Pancreas (tissue), 10 donors: ENCODE measurements at regions not wholly inside any gene's neighbourhood (a gene's known extent, or its start where the extent isn't known, plus 50 kb on each side); places are given as distances from the start of the nearest gene placed in this dataset.
A peak's percentile ranks its signal among the peaks of the same experiment; 100 is the strongest.

Experiments used
- ATAC-seq, 4 donors: fragments of 200-7000 bp; cut with Tn5 transposase; one replicate each; pipeline versions ENCODE4 v1.8.0 to v1.9.1; 2020; ENCODE audit warnings: mild to moderate bottlenecking in 4 of 4, moderate library complexity in 4 of 4
- DNase-seq, 6 donors: peaks; one replicate each; pipeline ENCODE4 v3.0.0-alpha.2; 2020
- FAIRE-seq: peaks from 2 replicates; lab custom pipeline; 2012; peaks lifted over from hg19 to GRCh38; lab: Jason Lieb, UNC
- H3K27ac ChIP-seq, 4 donors: fragments of 200-600 bp; sonication (generic); 1 replicate in 3 of 4; 2 replicates in 1 of 4; pipeline versions ENCODE4 v1.5.0 to v1.8.0; 2020
- H3K27me3 ChIP-seq, 4 donors: fragments of 200-600 bp; one replicate each; pipeline ENCODE4 v1.8.0; 2021
- H3K36me3 ChIP-seq, 3 donors: fragments of 200-600 bp; sonication (generic) in 1 of 3; one replicate each; pipeline versions ENCODE4 v1.5.0 to v1.8.0; 2020 to 2021
- H3K4me1 ChIP-seq, 3 donors: fragments of 200-600 bp; one replicate each; pipeline ENCODE4 v1.8.0; 2021
- H3K4me3 ChIP-seq, 4 donors: fragments of 200-600 bp; sonication (generic) in 2 of 4; one replicate each; pipeline versions ENCODE4 v1.5.0 to v1.8.0; 2020 to 2021
- H3K9me3 ChIP-seq, 4 donors: fragments of 200-600 bp; one replicate each; pipeline ENCODE4 v1.8.0; 2021
- WGBS, 2 donors: extraction: QIAGEN DNeasy Blood & Tissue Kit; methylation state at CpG; one replicate each; pipeline ENCODE4 v1.1.7; 2013; 5-methylcytosine and 5-hydroxymethylcytosine counted together
- intact Hi-C, 3 donors: fragments of 100-400 bp; cut with DNase I; formaldehyde crosslinking; loops; one replicate each; pipeline versions ENCODE4 v1.11.1 to v1.14.2; 2022
- TF ChIP-seq, protein P1 (sequence below), 4 donors: fragments of 200-600 bp; sonication (generic) in 3 of 4; IDR thresholded peaks; one replicate each; pipeline versions ENCODE4 v1.5.0 to v1.8.0; 2021; ENCODE audit warnings: antibody characterized with exemption in 4 of 4
- donor health status: healthy with polysubstance abuse.
- donor health status: DM: no; HTN: no; CAD: no; lungs with moderate emphysema.
- donor health status: DM: no; HTN: no; CAD: no.
- donor health status: control.
- donor health status: control.
- donor health status: Bipolar disorder and iron deficiency.
- donor health status: DM: yes; HTN: yes; CAD: no.
- donor health status: DM: no; HTN: no; CAD: no.
- donor health status: DM: no; HTN: no; CAD: no.
- donor health status: DM: yes; HTN: yes; CAD: no.

DNA sequence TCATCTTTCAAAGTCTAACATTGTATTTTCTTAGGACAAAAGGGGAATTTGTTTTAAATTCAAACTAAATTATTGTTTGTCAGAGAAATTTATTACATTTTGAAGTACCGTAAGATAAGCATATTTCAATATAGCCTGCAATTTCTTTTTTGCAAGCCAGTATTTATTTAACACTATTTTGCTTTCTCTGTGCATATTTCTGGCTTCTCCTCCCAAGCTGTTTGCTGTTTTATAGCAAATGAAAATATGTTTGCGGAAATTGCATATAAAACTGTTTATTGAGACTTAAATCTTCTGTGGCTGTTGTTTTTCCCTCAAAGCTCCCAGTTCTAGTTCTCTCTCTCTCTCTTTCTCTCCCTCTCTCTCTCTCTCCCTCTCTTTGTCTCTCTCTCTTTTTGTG, 866.8 kb downstream of the FAM181B start:
- intact Hi-C loops = no loop called here
- Histone ChIP-seq H3K27ac (no peak overlapping the region), H3K4me1 (no peaks in the 10 kb centered on the region), H3K4me3 (no peak overlapping the region), H3K36me3 (no peaks in the 10 kb centered on the region), H3K9me3 (no peaks in the 10 kb centered on the region), H3K27me3 (peaks cover 0 to 4% (median 0%) of the 10 kb centered on the region in 4 donors)
- TF ChIP-seq, protein P1, sequence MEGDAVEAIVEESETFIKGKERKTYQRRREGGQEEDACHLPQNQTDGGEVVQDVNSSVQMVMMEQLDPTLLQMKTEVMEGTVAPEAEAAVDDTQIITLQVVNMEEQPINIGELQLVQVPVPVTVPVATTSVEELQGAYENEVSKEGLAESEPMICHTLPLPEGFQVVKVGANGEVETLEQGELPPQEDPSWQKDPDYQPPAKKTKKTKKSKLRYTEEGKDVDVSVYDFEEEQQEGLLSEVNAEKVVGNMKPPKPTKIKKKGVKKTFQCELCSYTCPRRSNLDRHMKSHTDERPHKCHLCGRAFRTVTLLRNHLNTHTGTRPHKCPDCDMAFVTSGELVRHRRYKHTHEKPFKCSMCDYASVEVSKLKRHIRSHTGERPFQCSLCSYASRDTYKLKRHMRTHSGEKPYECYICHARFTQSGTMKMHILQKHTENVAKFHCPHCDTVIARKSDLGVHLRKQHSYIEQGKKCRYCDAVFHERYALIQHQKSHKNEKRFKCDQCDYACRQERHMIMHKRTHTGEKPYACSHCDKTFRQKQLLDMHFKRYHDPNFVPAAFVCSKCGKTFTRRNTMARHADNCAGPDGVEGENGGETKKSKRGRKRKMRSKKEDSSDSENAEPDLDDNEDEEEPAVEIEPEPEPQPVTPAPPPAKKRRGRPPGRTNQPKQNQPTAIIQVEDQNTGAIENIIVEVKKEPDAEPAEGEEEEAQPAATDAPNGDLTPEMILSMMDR (IDR thresholded peaks at IDR 0.05) = no peak
- WGBS, 2 donors = 66 to 69% methylated on average over 2 of the region's 2 CpGs
- DNase-seq (no peak), FAIRE-seq (no peak), ATAC-seq (no peak)

DNA sequence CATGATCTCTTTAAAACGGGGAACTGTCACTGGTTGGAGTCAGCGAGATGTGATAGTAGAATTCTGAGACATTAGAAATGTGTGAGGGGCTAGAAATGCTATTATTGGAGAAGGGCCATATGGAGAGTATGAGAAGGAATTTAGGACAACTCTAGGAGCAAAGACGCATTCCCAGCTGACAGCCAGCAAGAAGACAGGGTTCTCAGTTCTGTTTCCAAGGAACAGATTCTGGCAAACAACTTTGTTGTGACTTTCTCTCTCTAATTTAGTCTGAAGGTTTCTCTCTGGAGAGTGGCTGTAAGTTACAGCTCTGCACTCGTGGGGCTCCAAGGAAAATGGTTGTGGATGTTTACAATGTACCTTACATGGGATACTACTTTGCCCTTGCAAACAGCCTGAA, 876.3 kb downstream of the FAM181B start:
- ATAC-seq (no peak), DNase-seq (no peak), FAIRE-seq (no peak)
- Histone ChIP-seq H3K4me3 (no peak overlapping the region), H3K27ac (no peak overlapping the region), H3K4me1 (no peaks in the 10 kb centered on the region), H3K36me3 (no peaks in the 10 kb centered on the region), H3K9me3 (no peaks in the 10 kb centered on the region), H3K27me3 (no peaks in the 10 kb centered on the region)
- intact Hi-C loops = no loop called here
- TF ChIP-seq, protein P1 (IDR thresholded peaks at IDR 0.05) = no peak
- WGBS, 2 donors = 43 to 49% methylated on average over 4 of the region's 4 CpGs

DNA sequence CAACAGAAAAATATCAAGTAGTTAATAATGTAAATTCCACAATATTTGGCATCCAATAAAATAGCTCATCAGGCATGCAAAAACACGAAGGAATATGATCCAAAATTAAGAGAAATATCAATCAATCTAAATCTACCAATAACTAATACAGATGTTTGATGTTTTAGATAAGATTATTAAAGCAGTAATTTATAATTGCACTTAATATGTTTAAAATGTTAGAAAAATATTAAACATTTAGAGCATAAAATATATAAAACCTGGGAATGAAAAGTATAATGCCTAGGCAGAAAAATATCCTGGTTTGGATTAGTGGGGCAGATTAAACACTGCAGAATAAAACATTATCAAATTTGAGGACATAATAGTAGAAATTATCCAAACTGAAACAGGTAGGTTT, 879.9 kb downstream of the FAM181B start:
- H3K27me3 ChIP-seq = no peaks in the 10 kb centered on the region
- intact Hi-C loops = no loop called here
- WGBS, 2 donors = 32 to 40% methylated on average over 1 of the region's 1 CpG
- no peaks in the 10 kb centered on the region for H3K36me3 ChIP-seq
- ATAC-seq = no peak
- H3K4me3 ChIP-seq = no peak overlapping the region
- no peak overlapping the region for H3K27ac ChIP-seq
- TF ChIP-seq, protein P1 (IDR thresholded peaks at IDR 0.05) = no peak
- FAIRE-seq = no peak
- H3K4me1 ChIP-seq = no peaks in the 10 kb centered on the region
- no peak for DNase-seq
- H3K9me3 ChIP-seq = no peaks in the 10 kb centered on the region

DNA sequence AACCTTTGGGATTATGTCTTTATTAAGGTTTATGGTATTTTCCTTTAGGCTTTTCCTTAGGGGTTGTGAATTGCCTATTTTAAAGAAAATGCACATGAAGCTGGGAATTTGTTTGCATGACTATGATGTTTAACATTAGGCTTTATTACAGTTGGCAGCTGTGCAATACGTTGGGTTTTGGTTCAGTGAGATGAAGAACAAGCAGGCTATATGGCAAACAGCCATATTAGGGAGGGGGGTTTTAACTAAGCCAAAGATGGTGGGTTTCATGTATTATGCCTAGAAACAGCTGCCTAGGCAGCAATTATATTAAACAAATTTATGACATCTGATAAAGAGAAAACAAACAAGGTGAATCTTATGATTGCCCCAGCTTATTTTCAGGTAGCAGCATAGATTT, 880.8 kb downstream of the FAM181B start:
- Histone ChIP-seq H3K4me1 (no peaks in the 10 kb centered on the region), H3K36me3 (no peaks in the 10 kb centered on the region), H3K27ac (no peak overlapping the region), H3K27me3 (no peaks in the 10 kb centered on the region), H3K9me3 (no peaks in the 10 kb centered on the region), H3K4me3 (no peak overlapping the region)
- FAIRE-seq (no peak), DNase-seq (no peak), ATAC-seq (no peak)
- TF ChIP-seq, protein P1 (IDR thresholded peaks at IDR 0.05) = no peak
- intact Hi-C loops = no loop called here
- whole genome bisulfite sequencing, 2 donors = 33 to 46% methylated on average over 1 of the region's 1 CpG

DNA sequence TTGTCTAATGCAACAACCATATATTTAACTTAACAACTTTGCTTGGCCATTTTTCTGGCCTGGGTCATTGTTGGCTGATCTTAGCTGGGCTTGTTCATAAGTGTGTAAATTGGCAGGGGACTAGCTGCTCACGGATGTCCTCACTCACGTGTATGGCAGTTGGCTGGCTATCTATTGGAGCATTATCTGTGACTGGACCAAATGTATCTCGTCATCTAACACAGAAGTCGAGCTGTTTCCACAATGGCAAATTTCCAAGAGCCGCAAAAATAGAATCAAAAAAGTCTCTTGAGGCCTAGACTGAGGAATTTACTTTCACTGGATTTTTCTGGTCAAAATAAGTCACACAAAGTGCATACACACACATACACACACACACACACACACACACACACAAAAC, 893.3 kb downstream of the FAM181B start:
- Histone ChIP-seq H3K4me3 (no peak overlapping the region), H3K27ac (no peak overlapping the region), H3K27me3 (no peaks in the 10 kb centered on the region), H3K36me3 (no peaks in the 10 kb centered on the region), H3K4me1 (no peaks in the 10 kb centered on the region), H3K9me3 (no peaks in the 10 kb centered on the region)
- 57 to 64% methylated on average over 5 of the region's 5 CpGs for WGBS, 2 donors
- intact Hi-C loops = no loop called here
- DNase-seq (no peak), ATAC-seq (peak in 1 of 4 donors; percentile 12), FAIRE-seq (no peak)
- TF ChIP-seq, protein P1 (IDR thresholded peaks at IDR 0.05) = no peak
